ENCODE measurements at regions not wholly inside any gene's neighbourhood (a gene's known extent, or its start where the extent isn't known, plus 50 kb on each side); places are given as distances from the start of the nearest gene placed in this dataset.

DNA sequence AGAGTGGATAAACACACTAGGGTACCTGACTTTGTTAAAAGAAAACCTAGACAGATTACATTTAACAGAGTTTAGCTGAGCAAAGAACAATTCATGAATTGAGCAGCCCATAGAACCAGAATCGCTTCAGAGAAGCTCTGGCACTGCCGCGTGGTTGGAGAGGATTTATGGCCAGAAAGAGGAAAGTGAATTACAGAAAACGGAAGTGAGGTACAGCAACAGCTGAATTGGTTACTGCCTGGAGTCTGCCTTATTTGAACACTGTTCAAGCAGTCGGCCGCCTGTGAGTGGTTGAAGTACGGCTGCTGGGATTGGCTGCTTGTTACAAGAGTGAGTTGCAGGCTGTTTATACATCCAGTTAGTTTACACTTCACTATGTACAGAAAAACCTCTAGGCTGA is 253.8 kb upstream of the CDYL start:
- no peak overlapping the region for H3K4me3 ChIP-seq (ENCODE audit: low read length in 2 of 2)
- H3K27me3 ChIP-seq (ENCODE audit: control insufficient read depth in 1 of 2, insufficient read depth in 2 of 2, low read length in 2 of 2), result no peaks in the 10 kb centered on the region
- no peaks in the 10 kb centered on the region for H3K36me3 ChIP-seq (ENCODE audit: control insufficient read depth in 2 of 2, insufficient read depth in 2 of 2, low read length in 2 of 2)

DNA sequence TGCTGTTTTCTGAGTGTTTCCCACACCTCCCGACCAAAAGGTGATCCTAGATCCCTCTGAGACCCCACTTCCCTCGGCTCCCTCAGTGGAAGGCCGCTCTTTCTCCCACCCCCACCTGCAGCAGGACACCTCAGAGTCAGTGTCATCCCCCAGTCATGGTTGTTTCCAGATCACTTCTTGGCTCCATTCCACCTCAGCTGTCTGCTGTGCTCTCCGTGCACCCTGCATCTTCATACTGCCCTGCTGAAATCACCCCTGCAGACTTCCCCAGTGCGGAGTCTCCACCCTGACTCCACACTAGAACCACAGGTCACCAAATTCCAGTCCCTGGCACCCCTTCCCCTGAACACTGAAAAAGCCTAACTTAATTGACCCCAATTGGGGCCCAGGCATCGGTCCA is 255.1 kb upstream of the CDYL start:
- no peaks in the 10 kb centered on the region for H3K9me3 ChIP-seq (ENCODE audit: control insufficient read depth in 2 of 2, low read length in 2 of 2)
- no peak overlapping the region for H3K9ac ChIP-seq (ENCODE audit: low read length in 2 of 2)
- H3K4me3 ChIP-seq (ENCODE audit: low read length in 2 of 2), result no peak overlapping the region
- no peaks in the 10 kb centered on the region for H3K36me3 ChIP-seq (ENCODE audit: control insufficient read depth in 2 of 2, insufficient read depth in 2 of 2, low read length in 2 of 2)
- no peak overlapping the region for H3K27ac ChIP-seq (ENCODE audit: low read length)
- H3K4me1 ChIP-seq (ENCODE audit: control insufficient read depth, insufficient read depth, low read length), result no peaks in the 10 kb centered on the region
- H3K27me3 ChIP-seq (ENCODE audit: control insufficient read depth in 1 of 2, insufficient read depth in 2 of 2, low read length in 2 of 2), result no peaks in the 10 kb centered on the region

More for the DNA sequence above, 253.8 kb upstream of the CDYL start:
- H3K9ac ChIP-seq (ENCODE audit: low read length in 2 of 2), result no peak overlapping the region
- H3K27ac ChIP-seq (ENCODE audit: low read length), result no peak overlapping the region
- no peaks in the 10 kb centered on the region for H3K4me1 ChIP-seq (ENCODE audit: control insufficient read depth, insufficient read depth, low read length)
- no peaks in the 10 kb centered on the region for H3K9me3 ChIP-seq (ENCODE audit: control insufficient read depth in 2 of 2, low read length in 2 of 2)

DNA sequence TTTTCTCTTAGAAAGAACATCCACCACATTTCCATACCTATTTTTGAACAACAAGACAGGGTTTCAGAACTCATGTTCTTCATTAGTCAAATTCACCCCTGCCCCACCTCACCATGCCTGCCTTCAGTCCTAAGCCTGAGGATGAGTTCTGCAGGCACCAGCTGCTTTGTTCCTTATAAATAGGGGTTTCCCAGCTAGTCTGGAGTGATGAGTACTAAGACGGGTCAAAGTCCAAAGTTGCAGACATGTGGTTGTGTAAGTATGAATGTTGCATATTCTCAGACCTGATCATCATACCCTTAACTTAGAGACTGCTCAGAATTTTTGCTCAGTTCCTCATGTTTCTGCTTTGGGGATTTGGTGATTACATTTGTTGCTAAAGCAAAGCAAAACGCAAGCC is 257.7 kb upstream of the CDYL start:
- no peak overlapping the region for H3K27ac ChIP-seq (ENCODE audit: low read length)
- H3K4me3 ChIP-seq (ENCODE audit: low read length in 2 of 2), result no peak overlapping the region
- no peaks in the 10 kb centered on the region for H3K4me1 ChIP-seq (ENCODE audit: control insufficient read depth, insufficient read depth, low read length)
- H3K27me3 ChIP-seq (ENCODE audit: control insufficient read depth in 1 of 2, insufficient read depth in 2 of 2, low read length in 2 of 2), result no peaks in the 10 kb centered on the region
- H3K36me3 ChIP-seq (ENCODE audit: control insufficient read depth in 2 of 2, insufficient read depth in 2 of 2, low read length in 2 of 2), result no peaks in the 10 kb centered on the region
- H3K9me3 ChIP-seq (ENCODE audit: control insufficient read depth in 2 of 2, low read length in 2 of 2), result no peaks in the 10 kb centered on the region
- no peak overlapping the region for H3K9ac ChIP-seq (ENCODE audit: low read length in 2 of 2)

DNA sequence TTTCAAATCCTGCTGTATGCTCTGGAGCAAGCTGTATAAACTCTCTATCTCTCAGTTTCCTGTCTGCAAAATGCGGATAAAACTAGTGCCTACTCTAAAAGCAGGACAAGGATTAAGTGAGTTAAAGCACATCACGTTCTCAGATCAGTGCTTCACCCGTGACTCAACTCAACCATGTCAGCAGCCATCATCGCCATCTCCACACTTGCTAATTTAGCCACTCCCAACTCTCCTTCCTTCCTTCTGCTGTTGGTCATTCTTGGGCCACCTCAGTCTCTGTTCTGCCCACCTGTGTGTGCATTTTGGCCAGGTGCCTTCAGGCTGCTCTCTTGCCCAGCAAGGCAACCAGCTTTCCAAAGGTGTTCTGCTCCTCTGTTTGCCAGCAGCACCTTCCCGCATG is 260.0 kb upstream of the CDYL start:
- no peak overlapping the region for H3K27ac ChIP-seq (ENCODE audit: low read length)
- H3K4me1 ChIP-seq (ENCODE audit: control insufficient read depth, insufficient read depth, low read length), result no peaks in the 10 kb centered on the region
- no peaks in the 10 kb centered on the region for H3K27me3 ChIP-seq (ENCODE audit: control insufficient read depth in 1 of 2, insufficient read depth in 2 of 2, low read length in 2 of 2)
- H3K4me3 ChIP-seq (ENCODE audit: low read length in 2 of 2), result no peak overlapping the region
- H3K9me3 ChIP-seq (ENCODE audit: control insufficient read depth in 2 of 2, low read length in 2 of 2), result no peaks in the 10 kb centered on the region
- no peaks in the 10 kb centered on the region for H3K36me3 ChIP-seq (ENCODE audit: control insufficient read depth in 2 of 2, insufficient read depth in 2 of 2, low read length in 2 of 2)
- H3K9ac ChIP-seq (ENCODE audit: low read length in 2 of 2), result no peak overlapping the region

DNA sequence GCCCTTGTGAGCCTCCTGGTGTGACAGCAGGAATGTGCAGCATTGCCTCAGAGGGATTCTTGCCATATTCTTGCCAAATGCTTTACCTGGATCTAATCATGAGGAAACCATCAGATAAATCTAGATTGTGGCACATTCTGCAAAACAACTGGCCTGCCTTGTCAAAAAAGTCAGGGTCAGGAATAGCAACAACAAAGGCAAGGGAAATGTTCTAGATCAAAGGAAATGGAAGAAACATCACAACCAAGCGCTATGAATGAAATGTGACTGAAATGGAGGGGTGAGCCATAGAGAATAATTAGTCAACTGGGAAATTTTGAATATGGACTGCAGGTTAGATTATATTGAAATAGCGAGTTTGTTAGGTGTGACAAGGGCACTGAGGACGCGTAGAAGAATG is 262.6 kb upstream of the CDYL start:
- no peak overlapping the region for H3K9ac ChIP-seq (ENCODE audit: low read length in 2 of 2)
- no peak overlapping the region for H3K27ac ChIP-seq (ENCODE audit: low read length)
- H3K36me3 ChIP-seq (ENCODE audit: control insufficient read depth in 2 of 2, insufficient read depth in 2 of 2, low read length in 2 of 2), result no peaks in the 10 kb centered on the region
- H3K27me3 ChIP-seq (ENCODE audit: control insufficient read depth in 1 of 2, insufficient read depth in 2 of 2, low read length in 2 of 2), result peaks cover 0 to 2% of the 10 kb centered on the region in 2 donors
- H3K4me1 ChIP-seq (ENCODE audit: control insufficient read depth, insufficient read depth, low read length), result no peaks in the 10 kb centered on the region
- no peak overlapping the region for H3K4me3 ChIP-seq (ENCODE audit: low read length in 2 of 2)
- H3K9me3 ChIP-seq (ENCODE audit: control insufficient read depth in 2 of 2, low read length in 2 of 2), result no peaks in the 10 kb centered on the region

DNA sequence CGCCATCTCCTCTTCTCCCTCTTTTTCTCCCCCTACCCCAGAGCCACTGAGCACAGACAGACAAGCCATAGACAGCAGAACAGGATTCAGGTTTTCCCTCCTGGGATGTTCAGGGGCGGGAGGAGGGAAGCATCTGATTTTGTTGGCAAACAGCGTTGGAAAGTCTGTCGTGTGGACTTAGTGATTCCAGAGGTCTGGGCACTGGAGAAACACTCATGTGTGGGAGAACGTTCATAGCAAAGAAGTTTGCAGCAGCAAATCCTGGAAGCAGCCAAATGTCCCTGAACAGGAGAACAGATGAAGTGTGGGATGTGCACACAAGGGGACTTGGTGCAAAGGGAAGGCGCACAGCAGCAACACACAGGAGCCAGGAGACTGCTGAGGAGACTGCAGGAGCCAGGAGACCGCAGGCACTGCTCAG is 264.1 kb upstream of the CDYL start:
- Histone ChIP-seq H3K4me3 (ENCODE audit: low read length in 2 of 2) (no peak overlapping the region), H3K9ac (ENCODE audit: low read length in 2 of 2) (no peak overlapping the region), H3K9me3 (ENCODE audit: control insufficient read depth in 2 of 2, low read length in 2 of 2) (no peaks in the 10 kb centered on the region), H3K4me1 (ENCODE audit: control insufficient read depth, insufficient read depth, low read length) (no peaks in the 10 kb centered on the region), H3K36me3 (ENCODE audit: control insufficient read depth in 2 of 2, insufficient read depth in 2 of 2, low read length in 2 of 2) (no peaks in the 10 kb centered on the region), H3K27me3 (ENCODE audit: control insufficient read depth in 1 of 2, insufficient read depth in 2 of 2, low read length in 2 of 2) (peaks cover 0 to 2% of the 10 kb centered on the region in 2 donors), H3K27ac (ENCODE audit: low read length) (no peak overlapping the region)

DNA sequence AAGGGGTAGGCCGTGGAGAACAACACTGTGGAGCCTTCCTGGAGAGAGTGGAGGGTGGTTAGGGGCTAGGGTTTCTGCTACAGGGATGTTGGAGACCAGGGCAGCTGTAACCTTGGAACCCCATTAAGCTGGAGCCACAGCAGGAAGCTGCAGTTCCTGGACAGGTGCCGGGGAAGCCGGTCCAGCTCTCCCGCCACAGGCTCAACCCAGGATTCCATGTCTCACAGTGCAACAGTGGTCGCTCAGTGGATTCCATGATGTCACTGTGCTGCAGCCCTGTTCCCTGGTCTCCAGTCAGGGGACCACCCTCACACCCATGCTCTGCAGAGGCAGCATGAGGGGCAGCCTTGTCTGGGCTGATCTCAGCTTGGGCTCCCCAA is 264.6 kb upstream of the CDYL start:
- Histone ChIP-seq H3K36me3 (ENCODE audit: control insufficient read depth in 2 of 2, insufficient read depth in 2 of 2, low read length in 2 of 2) (no peaks in the 10 kb centered on the region), H3K27me3 (ENCODE audit: control insufficient read depth in 1 of 2, insufficient read depth in 2 of 2, low read length in 2 of 2) (peaks cover 0 to 2% of the 10 kb centered on the region in 2 donors), H3K27ac (ENCODE audit: low read length) (no peak overlapping the region)

DNA sequence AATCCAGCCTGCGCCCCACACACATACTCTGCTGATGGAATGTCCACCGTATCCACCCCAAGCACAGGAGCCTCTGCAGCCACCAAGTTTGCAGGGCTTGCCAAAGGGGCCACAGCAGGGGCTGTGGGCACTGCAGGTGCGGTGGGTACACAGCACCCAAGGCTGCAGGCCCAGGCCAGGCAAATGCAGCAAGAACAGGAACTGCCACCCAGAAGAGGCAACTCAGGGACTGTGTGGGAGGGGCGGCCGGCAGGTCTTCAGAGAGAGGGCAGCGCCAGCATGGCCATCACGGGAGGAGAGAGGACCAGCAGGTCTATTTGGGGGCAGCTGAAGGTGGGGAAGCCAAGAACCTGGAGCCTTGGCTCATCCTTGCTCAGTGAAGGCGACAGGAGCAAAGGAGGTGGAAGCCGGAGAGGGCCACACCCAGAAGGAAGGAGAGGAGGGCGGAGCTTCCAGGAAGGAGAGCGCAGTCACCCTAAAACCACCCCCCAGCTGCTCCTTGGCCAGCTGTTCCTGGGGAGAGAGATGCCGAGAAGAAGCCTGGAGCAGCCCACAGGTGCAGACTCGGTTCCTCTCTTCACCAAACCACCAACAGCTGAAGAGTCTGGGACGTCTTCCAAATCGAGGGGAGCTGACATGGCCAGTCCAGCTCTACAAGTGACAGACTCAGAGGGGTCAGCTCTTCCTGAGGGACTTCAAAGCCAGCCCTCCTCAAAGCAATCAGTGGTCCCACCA is 265.1 kb upstream of the CDYL start:
- H3K36me3 ChIP-seq (ENCODE audit: control insufficient read depth in 2 of 2, insufficient read depth in 2 of 2, low read length in 2 of 2), result no peaks in the 10 kb centered on the region
- H3K9ac ChIP-seq (ENCODE audit: low read length in 2 of 2), result no peak overlapping the region
- peaks cover 0 to 2% of the 10 kb centered on the region in 2 donors for H3K27me3 ChIP-seq (ENCODE audit: control insufficient read depth in 1 of 2, insufficient read depth in 2 of 2, low read length in 2 of 2)
- H3K4me1 ChIP-seq (ENCODE audit: control insufficient read depth, insufficient read depth, low read length), result no peaks in the 10 kb centered on the region
- no peaks in the 10 kb centered on the region for H3K9me3 ChIP-seq (ENCODE audit: control insufficient read depth in 2 of 2, low read length in 2 of 2)
- H3K27ac ChIP-seq (ENCODE audit: low read length), result no peak overlapping the region
- no peak overlapping the region for H3K4me3 ChIP-seq (ENCODE audit: low read length in 2 of 2)

More for the DNA sequence above, 264.6 kb upstream of the CDYL start:
- no peaks in the 10 kb centered on the region for H3K9me3 ChIP-seq (ENCODE audit: control insufficient read depth in 2 of 2, low read length in 2 of 2)
- H3K4me3 ChIP-seq (ENCODE audit: low read length in 2 of 2), result no peak overlapping the region
- H3K9ac ChIP-seq (ENCODE audit: low read length in 2 of 2), result no peak overlapping the region
- H3K4me1 ChIP-seq (ENCODE audit: control insufficient read depth, insufficient read depth, low read length), result no peaks in the 10 kb centered on the region

DNA sequence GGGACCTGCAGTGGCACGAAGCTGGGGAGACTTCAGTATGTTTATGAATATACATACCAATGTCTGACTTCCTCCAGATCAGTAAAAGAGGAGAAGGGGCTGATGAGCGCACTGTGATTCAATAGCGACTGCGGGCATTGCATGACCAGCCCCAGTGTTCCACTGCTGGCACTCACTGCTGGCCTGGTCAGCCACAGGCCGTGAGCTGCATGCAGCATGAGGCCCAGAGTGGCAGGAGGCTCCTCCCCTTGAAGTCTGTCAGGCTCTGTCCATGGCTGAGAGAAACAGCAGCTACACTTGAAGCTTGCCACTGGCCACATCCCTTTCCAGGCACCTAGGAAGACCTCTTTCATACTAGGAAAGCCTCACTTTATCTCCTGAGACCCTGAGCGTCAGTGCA is 265.9 kb upstream of the CDYL start:
- H3K4me1 ChIP-seq (ENCODE audit: control insufficient read depth, insufficient read depth, low read length), result no peaks in the 10 kb centered on the region
- no peaks in the 10 kb centered on the region for H3K36me3 ChIP-seq (ENCODE audit: control insufficient read depth in 2 of 2, insufficient read depth in 2 of 2, low read length in 2 of 2)
- H3K4me3 ChIP-seq (ENCODE audit: low read length in 2 of 2), result no peak overlapping the region
- no peak overlapping the region for H3K27ac ChIP-seq (ENCODE audit: low read length)
- no peaks in the 10 kb centered on the region for H3K9me3 ChIP-seq (ENCODE audit: control insufficient read depth in 2 of 2, low read length in 2 of 2)
- peaks cover 0 to 2% of the 10 kb centered on the region in 2 donors for H3K27me3 ChIP-seq (ENCODE audit: control insufficient read depth in 1 of 2, insufficient read depth in 2 of 2, low read length in 2 of 2)
- H3K9ac ChIP-seq (ENCODE audit: low read length in 2 of 2), result no peak overlapping the region

DNA sequence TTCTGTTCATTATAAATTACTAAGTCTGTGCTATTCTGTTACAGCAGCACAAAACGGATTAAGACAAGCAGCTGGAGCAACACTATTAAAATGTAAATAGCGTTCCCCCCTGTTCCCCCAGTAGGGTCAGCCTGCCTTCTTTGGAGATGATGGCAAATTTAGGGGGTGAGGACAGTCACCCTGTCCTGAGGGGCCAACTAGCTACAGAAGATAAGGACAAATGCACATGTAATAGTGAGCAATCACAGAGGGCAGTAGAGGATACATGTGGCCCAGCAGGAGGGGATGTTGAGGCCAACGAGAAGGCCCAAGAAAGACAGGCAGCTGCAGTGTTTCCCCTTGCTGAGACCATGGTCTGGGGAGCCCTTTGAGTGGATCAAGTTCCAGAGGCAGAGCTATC is 266.7 kb upstream of the CDYL start:
- Histone ChIP-seq H3K9ac (ENCODE audit: low read length in 2 of 2) (no peak overlapping the region), H3K4me1 (ENCODE audit: control insufficient read depth, insufficient read depth, low read length) (no peaks in the 10 kb centered on the region), H3K4me3 (ENCODE audit: low read length in 2 of 2) (no peak overlapping the region), H3K27ac (ENCODE audit: low read length) (no peak overlapping the region), H3K36me3 (ENCODE audit: control insufficient read depth in 2 of 2, insufficient read depth in 2 of 2, low read length in 2 of 2) (no peaks in the 10 kb centered on the region), H3K9me3 (ENCODE audit: control insufficient read depth in 2 of 2, low read length in 2 of 2) (no peaks in the 10 kb centered on the region), H3K27me3 (ENCODE audit: control insufficient read depth in 1 of 2, insufficient read depth in 2 of 2, low read length in 2 of 2) (peaks cover 0 to 2% of the 10 kb centered on the region in 2 donors)

DNA sequence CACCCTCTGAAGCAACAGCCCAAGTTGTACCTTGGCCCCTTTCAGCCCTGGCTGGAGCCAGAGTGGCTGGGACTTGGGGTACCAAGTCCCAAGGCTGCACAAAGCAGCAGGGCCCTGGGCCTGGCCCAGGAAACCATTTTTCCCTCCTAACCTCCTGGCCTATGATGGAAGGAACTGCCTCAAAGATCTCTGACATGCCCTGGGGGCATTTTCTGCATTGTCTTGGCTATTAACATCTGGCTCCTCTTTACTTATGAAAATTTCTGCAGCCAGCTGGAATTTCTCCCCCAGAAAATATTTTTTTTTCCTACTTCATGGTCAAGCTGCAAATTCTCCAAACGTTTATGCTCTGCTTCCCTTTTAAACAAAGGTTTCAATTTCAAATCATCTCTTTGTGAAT is 269.4 kb upstream of the CDYL start:
- Histone ChIP-seq H3K36me3 (ENCODE audit: control insufficient read depth in 2 of 2, insufficient read depth in 2 of 2, low read length in 2 of 2) (no peaks in the 10 kb centered on the region), H3K9ac (ENCODE audit: low read length in 2 of 2) (no peak overlapping the region), H3K4me3 (ENCODE audit: low read length in 2 of 2) (no peak overlapping the region), H3K9me3 (ENCODE audit: control insufficient read depth in 2 of 2, low read length in 2 of 2) (no peaks in the 10 kb centered on the region), H3K27ac (ENCODE audit: low read length) (no peak overlapping the region), H3K4me1 (ENCODE audit: control insufficient read depth, insufficient read depth, low read length) (no peaks in the 10 kb centered on the region), H3K27me3 (ENCODE audit: control insufficient read depth in 1 of 2, insufficient read depth in 2 of 2, low read length in 2 of 2) (peaks cover 0 to 2% of the 10 kb centered on the region in 2 donors)
